GM21526 (cell line): ENCODE measurements at regions not wholly inside any gene's neighbourhood (a gene's known extent, or its start where the extent isn't known, plus 50 kb on each side); places are given as distances from the start of the nearest gene placed in this dataset.
"Not testable (repeated sequence)": the region's sequence is repeated elsewhere in the genome, so short reads cannot be mapped to it uniquely, and the experiment has no call there.

ENCODE experiments used
- ATAC-seq: cut with Tn5 transposase; IDR thresholded peaks from one replicate; pipeline ENCODE4 v1.9.1; 2021; ENCODE audit warnings: moderate library complexity; ENCODE audit not compliant: unreplicated experiment, low FRiP score

- no peak for ATAC-seq
Measured at GRCh38 chr6:9159051-9159450, 723.7 kb upstream of the SLC35B3 start.

GRCh38 chr6:9155836-9156235 lies 720.5 kb upstream of the SLC35B3 start:
- no peak for ATAC-seq

GRCh38 chr6:9143140-9143539 lies 707.8 kb upstream of the SLC35B3 start:
- no peak for ATAC-seq

- ATAC-seq: no peak
Measured at GRCh38 chr6:9140951-9141460, 705.7 kb upstream of the SLC35B3 start.

GRCh38 chr6:9140172-9140571 lies 704.8 kb upstream of the SLC35B3 start:
- no peak for ATAC-seq

- ATAC-seq: no peak
Measured at GRCh38 chr6:9139746-9140145, 704.4 kb upstream of the SLC35B3 start.

GRCh38 chr6:9138936-9139335 lies 703.6 kb upstream of the SLC35B3 start:
- no peak for ATAC-seq

GRCh38 chr6:9136141-9136822 lies 700.9 kb upstream of the SLC35B3 start:
- no peak for ATAC-seq

GRCh38 chr6:9131616-9132015 lies 696.3 kb upstream of the SLC35B3 start:
- ATAC-seq: no peak

GRCh38 chr6:9131201-9131600 lies 695.9 kb upstream of the SLC35B3 start:
- ATAC-seq: no peak

GRCh38 chr6:9128970-9129369 lies 693.6 kb upstream of the SLC35B3 start:
- ATAC-seq: no peak

GRCh38 chr6:9126878-9127560 lies 691.7 kb upstream of the SLC35B3 start:
- no peak for ATAC-seq

- ATAC-seq: not testable (repeated sequence)
Measured at GRCh38 chr6:9126034-9126433, 690.7 kb upstream of the SLC35B3 start.

GRCh38 chr6:9121549-9121948 lies 686.2 kb upstream of the SLC35B3 start:
- no peak for ATAC-seq

GRCh38 chr6:9116026-9116425 lies 680.7 kb upstream of the SLC35B3 start:
- ATAC-seq: no peak

GRCh38 chr6:9112544-9112943 lies 677.2 kb upstream of the SLC35B3 start:
- no peak for ATAC-seq

- no peak for ATAC-seq
Measured at GRCh38 chr6:9103876-9104521, 668.7 kb upstream of the SLC35B3 start.

GRCh38 chr6:9101920-9102319 lies 666.6 kb upstream of the SLC35B3 start:
- no peak for ATAC-seq

GRCh38 chr6:9100869-9101580 lies 665.7 kb upstream of the SLC35B3 start:
- ATAC-seq: no peak

GRCh38 chr6:9095729-9096128 lies 660.4 kb upstream of the SLC35B3 start:
- ATAC-seq: no peak

- ATAC-seq: no peak
Measured at GRCh38 chr6:9095137-9095536, 659.8 kb upstream of the SLC35B3 start.
